CD14-positive monocyte (primary cell): ENCODE measurements at regions not wholly inside any gene's neighbourhood (a gene's known extent, or its start where the extent isn't known, plus 50 kb on each side); places are given as distances from the start of the nearest gene placed in this dataset.

Experiments
- DNase-seq, 3 donors: peaks; one replicate each; pipeline ENCODE4 v3.0.0-alpha.2; 2011 to 2022
- H2AFZ ChIP-seq: 2 replicates; pipeline ENCODE4 v1.6.0; 2012; ENCODE audit warnings: mild to moderate bottlenecking, low read depth, low read length, inconsistent platforms; ENCODE audit not compliant: insufficient read depth, poor library complexity, severe bottlenecking
- H3K27ac ChIP-seq, 2 donors: 1 replicate in 1 of 2; 2 replicates in 1 of 2; pipeline ENCODE4 v1.5.1; 2012 to 2013; ENCODE audit warnings: low read length in 2 of 2, control low read depth in 1 of 2, inconsistent platforms in 1 of 2, low read depth in 1 of 2, mild to moderate bottlenecking in 1 of 2
- H3K27me3 ChIP-seq, 2 donors: one replicate each; pipeline versions ENCODE4 v1.6.0 to v1.6.1; 2011 to 2013; ENCODE audit warnings: low read length in 2 of 2; ENCODE audit not compliant: control insufficient read depth in 2 of 2, insufficient read depth in 2 of 2
- H3K36me3 ChIP-seq, 2 donors: replicated peaks in 1 of 2; 1 replicate in 1 of 2; 2 replicates in 1 of 2; pipeline versions ENCODE4 v1.5.1 to v1.6.1; 2012 to 2013; ENCODE audit warnings: low read length in 2 of 2, control low read depth in 1 of 2, inconsistent platforms in 1 of 2, mild to moderate bottlenecking in 1 of 2; ENCODE audit not compliant: insufficient read depth in 2 of 2, control insufficient read depth in 1 of 2
- H3K4me1 ChIP-seq, 2 donors: 1 replicate in 1 of 2; 2 replicates in 1 of 2; pipeline versions ENCODE4 v1.5.1 to v1.6.1; 2012 to 2013; ENCODE audit warnings: low read length in 2 of 2, control low read depth in 1 of 2, inconsistent platforms in 1 of 2, mild to moderate bottlenecking in 1 of 2, moderate library complexity in 1 of 2; ENCODE audit not compliant: insufficient read depth in 2 of 2, control insufficient read depth in 1 of 2
- H3K4me2 ChIP-seq: replicated peaks from 2 replicates; pipeline ENCODE3; 2012; ENCODE audit warnings: low read length, moderate library complexity, mild to moderate bottlenecking; ENCODE audit not compliant: poor library complexity, severe bottlenecking; ENCODE audit errors: extremely low read depth
- H3K4me3 ChIP-seq, 3 experiments: fragments of 200-600 bp in 1 of 3; sonication (generic) in 1 of 3; replicated peaks in 1 of 3; 1 replicate in 2 of 3; 2 replicates in 1 of 3; pipeline ENCODE4 v1.5.1; 2011 to 2013; ENCODE audit warnings: low read length in 3 of 3, mild to moderate bottlenecking in 3 of 3, control low read depth in 2 of 3, low read depth in 2 of 3, inconsistent platforms in 1 of 3, moderate library complexity in 1 of 3
- H3K79me2 ChIP-seq: 2 replicates; pipeline ENCODE4 v1.6.0; 2012; ENCODE audit warnings: mild to moderate bottlenecking, control low read depth, inconsistent platforms, low read length, moderate library complexity; ENCODE audit not compliant: insufficient read depth
- H3K9ac ChIP-seq: 2 replicates; pipeline ENCODE4 v1.6.0; 2017; ENCODE audit warnings: low read length, mild to moderate bottlenecking; ENCODE audit not compliant: insufficient read depth, poor library complexity, severe bottlenecking
- H3K9me3 ChIP-seq, 2 donors: replicated peaks in 1 of 2; 1 replicate in 1 of 2; 2 replicates in 1 of 2; pipeline versions ENCODE4 v1.5.1 to v1.6.1; 2012 to 2013; ENCODE audit warnings: low read length in 2 of 2, control low read depth in 1 of 2; ENCODE audit not compliant: control insufficient read depth in 1 of 2, insufficient read depth in 1 of 2
- H4K20me1 ChIP-seq: 2 replicates; pipeline ENCODE4 v1.6.0; 2012; ENCODE audit warnings: mild to moderate bottlenecking, low read length, control low read depth, moderate library complexity; ENCODE audit not compliant: insufficient read depth
- H3K27ac Mint-ChIP-seq, 7 donors: one replicate each; pipeline ENCODE4 v1.8.0; 2020; ENCODE audit warnings: mild to moderate bottlenecking in 7 of 7, mixed read lengths in 7 of 7, moderate library complexity in 6 of 7, inconsistent platforms in 2 of 7
- H3K27me3 Mint-ChIP-seq, 3 donors: one replicate each; pipeline ENCODE4 v1.8.0; 2021 to 2022; ENCODE audit warnings: low read depth in 3 of 3, mild to moderate bottlenecking in 3 of 3, mixed read lengths in 3 of 3, moderate library complexity in 3 of 3, inconsistent platforms in 1 of 3
- H3K36me3 Mint-ChIP-seq, 2 donors: one replicate each; pipeline ENCODE4 v1.8.0; 2020; ENCODE audit warnings: mixed read lengths in 2 of 2, inconsistent platforms in 1 of 2, mild to moderate bottlenecking in 1 of 2
- H3K4me1 Mint-ChIP-seq: one replicate; pipeline ENCODE4 v1.8.0; 2020; ENCODE audit warnings: mild to moderate bottlenecking, mixed read lengths
- H3K4me3 Mint-ChIP-seq, 2 donors: one replicate each; pipeline ENCODE4 v1.8.0; 2020; ENCODE audit warnings: mild to moderate bottlenecking in 2 of 2, mixed read lengths in 2 of 2, moderate library complexity in 1 of 2
- H3K9me3 Mint-ChIP-seq, 7 donors: one replicate each; pipeline ENCODE4 v1.8.0; 2020 to 2022; ENCODE audit warnings: mixed read lengths in 7 of 7, mild to moderate bottlenecking in 6 of 7, moderate library complexity in 6 of 7, inconsistent platforms in 2 of 7
- WGBS: methylation state at CpG from one replicate; pipeline ENCODE4 v1.1.5; 2013; ENCODE audit warnings: missing lambda C conversion rate; ENCODE audit not compliant: insufficient coverage; 5-methylcytosine and 5-hydroxymethylcytosine counted together
- intact Hi-C, 2 donors: fragments of 100-400 bp; cut with micrococcal nuclease; formaldehyde crosslinking; loops; one replicate each; pipeline versions ENCODE4 v1.15.0 to v1.15.1; 2023
- TF ChIP-seq, protein P1 (sequence below): fragments of 200-600 bp; IDR thresholded peaks from one replicate; pipeline ENCODE4 v1.8.0; 2022; ENCODE audit warnings: antibody characterized with exemption, mild to moderate bottlenecking

DNA sequence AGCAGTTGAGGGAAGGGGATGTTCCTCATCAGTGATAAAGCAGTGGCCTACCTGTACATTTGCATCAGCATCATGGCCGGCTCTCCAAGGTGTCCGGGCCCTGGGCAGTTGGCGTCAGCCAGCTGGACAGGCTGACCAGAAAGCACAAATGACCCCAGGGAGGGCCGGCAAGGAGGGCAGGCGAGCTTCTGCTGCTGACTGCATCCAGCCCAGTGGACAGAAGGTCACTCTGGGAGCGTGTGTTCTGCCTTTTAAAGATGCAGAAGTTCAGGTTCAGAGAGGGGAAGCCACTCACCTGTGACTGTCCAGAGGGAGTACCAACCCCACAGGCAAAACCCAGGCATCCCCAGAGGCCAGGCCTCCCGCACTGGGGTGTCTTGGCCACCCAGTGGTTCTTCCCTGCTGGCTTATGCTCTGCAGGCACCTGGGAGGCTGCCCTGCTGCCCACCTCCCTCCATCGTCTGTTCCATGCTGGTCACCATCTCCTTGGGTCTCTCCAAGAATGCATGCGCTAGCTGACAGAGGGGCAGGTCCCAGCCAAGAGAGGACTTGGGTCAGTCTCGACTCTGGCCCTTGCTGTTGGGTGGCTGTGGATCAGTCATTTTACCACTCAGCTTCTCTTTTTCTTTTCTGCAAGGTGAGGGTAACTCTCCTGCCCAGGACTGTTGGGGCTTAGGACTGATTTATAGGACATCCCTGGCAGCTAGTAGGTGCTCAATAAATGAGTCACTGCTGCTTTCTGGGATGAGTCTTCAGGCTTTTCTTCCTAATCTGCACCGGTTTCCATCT is 89.9 kb downstream of the INHBB start:
- no peak overlapping the region for H3K27ac ChIP-seq
- Mint-ChIP-seq H3K9me3 (peaks cover 0 to 2% (median 0%) of the 10 kb centered on the region in 7 donors), H3K4me3 (no peak overlapping the region), H3K4me1 (no peaks in the 10 kb centered on the region), H3K36me3 (no peaks in the 10 kb centered on the region), H3K27ac (no peak overlapping the region), H3K27me3 (peaks cover 15 to 26% (median 23%) of the 10 kb centered on the region in 3 donors)
- no peak overlapping the region for H3K9ac ChIP-seq
- H3K4me3 ChIP-seq, result no peak overlapping the region
- 91% methylated on average over 10 of the region's 11 CpGs for WGBS
- no peaks in the 10 kb centered on the region for H3K79me2 ChIP-seq
- H3K4me2 ChIP-seq, result no peak overlapping the region
- H2AFZ ChIP-seq, result no peak overlapping the region
- no peaks in the 10 kb centered on the region for H3K4me1 ChIP-seq
- no peaks in the 10 kb centered on the region for H3K9me3 ChIP-seq
- H3K36me3 ChIP-seq, result no peaks in the 10 kb centered on the region
- intact Hi-C loops, result no loop called here
- no peaks in the 10 kb centered on the region for H4K20me1 ChIP-seq
- TF ChIP-seq, protein P1, sequence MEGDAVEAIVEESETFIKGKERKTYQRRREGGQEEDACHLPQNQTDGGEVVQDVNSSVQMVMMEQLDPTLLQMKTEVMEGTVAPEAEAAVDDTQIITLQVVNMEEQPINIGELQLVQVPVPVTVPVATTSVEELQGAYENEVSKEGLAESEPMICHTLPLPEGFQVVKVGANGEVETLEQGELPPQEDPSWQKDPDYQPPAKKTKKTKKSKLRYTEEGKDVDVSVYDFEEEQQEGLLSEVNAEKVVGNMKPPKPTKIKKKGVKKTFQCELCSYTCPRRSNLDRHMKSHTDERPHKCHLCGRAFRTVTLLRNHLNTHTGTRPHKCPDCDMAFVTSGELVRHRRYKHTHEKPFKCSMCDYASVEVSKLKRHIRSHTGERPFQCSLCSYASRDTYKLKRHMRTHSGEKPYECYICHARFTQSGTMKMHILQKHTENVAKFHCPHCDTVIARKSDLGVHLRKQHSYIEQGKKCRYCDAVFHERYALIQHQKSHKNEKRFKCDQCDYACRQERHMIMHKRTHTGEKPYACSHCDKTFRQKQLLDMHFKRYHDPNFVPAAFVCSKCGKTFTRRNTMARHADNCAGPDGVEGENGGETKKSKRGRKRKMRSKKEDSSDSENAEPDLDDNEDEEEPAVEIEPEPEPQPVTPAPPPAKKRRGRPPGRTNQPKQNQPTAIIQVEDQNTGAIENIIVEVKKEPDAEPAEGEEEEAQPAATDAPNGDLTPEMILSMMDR, result no peak
- H3K27me3 ChIP-seq, result peaks cover 4 to 16% of the 10 kb centered on the region in 2 donors
- DNase-seq, result no peak

- H3K4me1 ChIP-seq, result no peaks in the 10 kb centered on the region
- intact Hi-C loops, result no loop called here
Measured at GRCh38 chr2:120436460-120436739, 90.5 kb downstream of the INHBB start.

More at GRCh38 chr2:120436460-120436739, 90.5 kb downstream of the INHBB start:
- H3K4me1 Mint-ChIP-seq, result no peaks in the 10 kb centered on the region
- no peaks in the 10 kb centered on the region for H3K36me3 ChIP-seq
- H3K9me3 Mint-ChIP-seq, result peaks cover 0 to 2% (median 0%) of the 10 kb centered on the region in 7 donors
- no peak overlapping the region for H3K27ac ChIP-seq
- no peaks in the 10 kb centered on the region for H4K20me1 ChIP-seq
- peaks cover 7 to 21% of the 10 kb centered on the region in 2 donors for H3K27me3 ChIP-seq
- no peak overlapping the region for H2AFZ ChIP-seq
- DNase-seq, result no peak
- no peak overlapping the region for H3K9ac ChIP-seq
- no peak overlapping the region for H3K4me3 Mint-ChIP-seq
- H3K27me3 Mint-ChIP-seq, result peaks cover 21 to 31% (median 27%) of the 10 kb centered on the region in 3 donors
- H3K36me3 Mint-ChIP-seq, result no peaks in the 10 kb centered on the region
- H3K27ac Mint-ChIP-seq, result no peak overlapping the region
- no peaks in the 10 kb centered on the region for H3K9me3 ChIP-seq
- H3K79me2 ChIP-seq, result no peaks in the 10 kb centered on the region
- H3K4me3 ChIP-seq, result no peak overlapping the region
- 100% methylated on average over 1 of the region's 1 CpG for WGBS
- TF ChIP-seq, protein P1, result no peak
- no peak overlapping the region for H3K4me2 ChIP-seq
